Gastrocnemius medialis (tissue), 4 donors: ENCODE measurements at regions not wholly inside any gene's neighbourhood (a gene's known extent, or its start where the extent isn't known, plus 50 kb on each side); places are given as distances from the start of the nearest gene placed in this dataset.

Source experiments
- CTCF ChIP-seq, 5 experiments: fragments of 450-650 bp in 3 of 5; fragments of 200-600 bp in 2 of 5; sonication (generic) in 2 of 5; IDR thresholded peaks in 4 of 5; conservative IDR thresholded peaks in 1 of 5; 1 replicate in 4 of 5; 2 replicates in 1 of 5; pipeline ENCODE4 v1.5.1; 2016 to 2019; ENCODE audit warnings: antibody characterized with exemption in 5 of 5, mild to moderate bottlenecking in 3 of 5, moderate library complexity in 3 of 5
- POLR2A ChIP-seq, 2 donors: fragments of 450-650 bp; IDR thresholded peaks; one replicate each; pipeline ENCODE4 v1.6.1; 2017; ENCODE audit warnings: antibody characterized with exemption in 2 of 2, mild to moderate bottlenecking in 2 of 2, moderate library complexity in 2 of 2

GRCh38 chr18:40402052-40402451 lies 1553.0 kb upstream of the PIK3C3 start:
- TF ChIP-seq CTCF (IDR thresholded peaks at IDR 0.05 in 4 of 5, conservative IDR thresholded peaks at IDR 0.05 in 1 of 5) = no peak
- TF ChIP-seq POLR2A (IDR thresholded peaks at IDR 0.05) = no peak
